GM10248 (cell line): ENCODE measurements at regions not wholly inside any gene's neighbourhood (a gene's known extent, or its start where the extent isn't known, plus 50 kb on each side); places are given as distances from the start of the nearest gene placed in this dataset.

Experiments used
- CTCF ChIA-PET: fragments of 300-600 bp; sonication (Branson Sonifier 250); formaldehyde crosslinking; extraction: SDS; loops from one replicate; lab custom pipeline; 2021; ENCODE audit warnings: antibody characterized with exemption; lab: Yijun Ruan, JAX
- POLR2A ChIA-PET: fragments of 350-650 bp; sonication (Branson Sonifier 250); formaldehyde crosslinking; extraction: SDS; loops from one replicate; lab custom pipeline; 2020; ENCODE audit warnings: antibody characterized with exemption; lab: Yijun Ruan, JAX
- DNase-seq: peaks from one replicate; pipeline ENCODE4 v3.0.0; 2012; ENCODE audit errors: extremely low spot score
- TF ChIP-seq, protein P1 (sequence below): IDR thresholded peaks from 2 replicates; pipeline ENCODE4 v1.5.1; 2012; ENCODE audit warnings: mild to moderate bottlenecking, low read depth; ENCODE audit errors: extremely low read depth, missing control alignments, control extremely low read depth

DNA sequence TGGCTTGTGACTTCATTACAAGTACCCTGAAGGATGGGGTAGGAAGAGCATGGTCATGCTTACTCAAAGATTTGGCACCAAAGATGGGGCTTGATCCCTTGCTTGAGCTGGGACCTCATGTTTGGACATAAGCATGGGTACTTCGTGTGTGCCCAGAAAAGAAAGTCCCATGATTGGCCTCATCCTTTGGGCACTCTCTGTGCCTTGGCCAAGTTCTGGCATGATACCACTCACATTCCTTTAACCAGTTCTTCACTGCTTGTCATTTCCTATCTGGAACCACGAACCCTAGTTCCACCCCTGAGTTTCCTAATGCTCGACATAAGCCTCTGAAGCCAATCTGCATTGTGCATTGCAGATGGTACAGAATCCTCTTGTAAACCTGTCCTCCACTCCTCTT lies 107.0 kb downstream of the NAV1 start:
- ChIA-PET POLR2A (no interaction called here), CTCF (no interaction called here)
- no peak for DNase-seq

DNA sequence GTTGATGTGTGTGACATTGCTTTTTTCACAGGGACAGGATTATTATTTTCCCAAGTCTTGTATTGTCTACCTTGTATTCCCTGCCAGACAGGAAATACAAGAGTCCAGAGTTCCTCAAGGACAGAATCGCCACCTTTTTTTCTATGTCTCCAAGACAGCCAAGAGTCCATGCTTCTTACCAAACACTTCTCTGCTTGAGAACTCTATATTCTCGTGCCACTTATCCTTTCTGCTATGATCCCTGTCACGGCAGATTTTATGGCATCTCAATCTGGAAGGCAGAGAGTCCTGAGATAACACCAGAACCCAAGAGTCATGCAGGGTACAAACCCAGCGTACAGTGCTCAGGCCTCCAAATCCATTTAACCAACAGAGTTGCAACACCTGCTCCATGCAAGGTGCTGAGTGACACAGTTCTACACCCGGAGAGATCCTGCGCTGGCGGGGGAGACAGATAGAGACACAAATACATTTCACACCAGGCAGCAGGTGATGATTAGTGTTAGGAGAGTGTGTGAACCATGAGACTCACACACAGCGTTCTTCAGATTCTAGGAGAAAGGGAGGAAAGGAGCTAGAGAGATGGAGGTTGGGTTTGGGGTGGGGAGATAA lies 107.6 kb downstream of the NAV1 start:
- no peak for DNase-seq
- CTCF ChIA-PET, result no interaction called here
- POLR2A ChIA-PET, result no interaction called here
- TF ChIP-seq, protein P1, sequence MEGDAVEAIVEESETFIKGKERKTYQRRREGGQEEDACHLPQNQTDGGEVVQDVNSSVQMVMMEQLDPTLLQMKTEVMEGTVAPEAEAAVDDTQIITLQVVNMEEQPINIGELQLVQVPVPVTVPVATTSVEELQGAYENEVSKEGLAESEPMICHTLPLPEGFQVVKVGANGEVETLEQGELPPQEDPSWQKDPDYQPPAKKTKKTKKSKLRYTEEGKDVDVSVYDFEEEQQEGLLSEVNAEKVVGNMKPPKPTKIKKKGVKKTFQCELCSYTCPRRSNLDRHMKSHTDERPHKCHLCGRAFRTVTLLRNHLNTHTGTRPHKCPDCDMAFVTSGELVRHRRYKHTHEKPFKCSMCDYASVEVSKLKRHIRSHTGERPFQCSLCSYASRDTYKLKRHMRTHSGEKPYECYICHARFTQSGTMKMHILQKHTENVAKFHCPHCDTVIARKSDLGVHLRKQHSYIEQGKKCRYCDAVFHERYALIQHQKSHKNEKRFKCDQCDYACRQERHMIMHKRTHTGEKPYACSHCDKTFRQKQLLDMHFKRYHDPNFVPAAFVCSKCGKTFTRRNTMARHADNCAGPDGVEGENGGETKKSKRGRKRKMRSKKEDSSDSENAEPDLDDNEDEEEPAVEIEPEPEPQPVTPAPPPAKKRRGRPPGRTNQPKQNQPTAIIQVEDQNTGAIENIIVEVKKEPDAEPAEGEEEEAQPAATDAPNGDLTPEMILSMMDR, result no peak

More for the DNA sequence above, 107.0 kb downstream of the NAV1 start:
- TF ChIP-seq, protein P1, result no peak

DNA sequence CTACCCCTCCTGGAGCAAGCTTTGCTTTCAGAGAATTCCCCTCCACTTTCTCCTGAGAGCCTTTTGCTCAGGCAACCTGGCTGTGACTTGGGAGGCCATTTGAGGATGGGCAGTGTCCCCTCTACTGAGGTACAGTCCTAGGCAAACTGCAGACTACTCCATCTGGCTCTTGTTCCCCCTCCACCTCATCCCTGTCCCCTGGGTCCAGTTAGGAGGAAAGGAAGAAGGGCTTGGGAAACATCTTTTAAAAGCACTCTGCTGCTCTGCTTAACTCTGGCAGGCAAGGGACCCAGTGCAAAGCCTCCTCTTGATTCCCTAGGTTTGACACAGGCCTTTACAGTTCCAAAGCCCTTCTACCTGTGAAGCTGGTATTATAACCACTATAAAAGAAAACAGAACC lies 108.2 kb downstream of the NAV1 start:
- POLR2A ChIA-PET, result no interaction called here
- TF ChIP-seq, protein P1, result no peak
- DNase-seq, result no peak
- CTCF ChIA-PET, result no interaction called here

DNA sequence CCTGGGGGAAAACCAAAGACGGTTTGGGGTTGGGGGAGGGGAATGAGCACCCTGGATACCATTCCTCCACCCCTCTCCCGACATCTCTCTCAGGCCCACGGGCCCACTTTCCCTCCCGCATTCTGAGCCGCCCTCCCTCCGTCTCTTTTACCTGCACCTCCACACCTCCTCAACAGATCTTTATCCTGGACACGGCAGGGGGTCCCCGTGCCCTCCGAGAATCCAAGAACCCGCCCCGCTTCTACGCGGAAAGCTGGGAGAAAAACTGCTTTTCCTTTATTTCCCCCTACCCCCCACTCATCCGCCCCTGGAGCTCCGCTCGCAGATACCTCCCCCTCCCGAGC lies 108.8 kb downstream of the NAV1 start:
- CTCF ChIA-PET, result no interaction called here
- no peak for DNase-seq
- POLR2A ChIA-PET, result no interaction called here
- TF ChIP-seq, protein P1, result no peak

DNA sequence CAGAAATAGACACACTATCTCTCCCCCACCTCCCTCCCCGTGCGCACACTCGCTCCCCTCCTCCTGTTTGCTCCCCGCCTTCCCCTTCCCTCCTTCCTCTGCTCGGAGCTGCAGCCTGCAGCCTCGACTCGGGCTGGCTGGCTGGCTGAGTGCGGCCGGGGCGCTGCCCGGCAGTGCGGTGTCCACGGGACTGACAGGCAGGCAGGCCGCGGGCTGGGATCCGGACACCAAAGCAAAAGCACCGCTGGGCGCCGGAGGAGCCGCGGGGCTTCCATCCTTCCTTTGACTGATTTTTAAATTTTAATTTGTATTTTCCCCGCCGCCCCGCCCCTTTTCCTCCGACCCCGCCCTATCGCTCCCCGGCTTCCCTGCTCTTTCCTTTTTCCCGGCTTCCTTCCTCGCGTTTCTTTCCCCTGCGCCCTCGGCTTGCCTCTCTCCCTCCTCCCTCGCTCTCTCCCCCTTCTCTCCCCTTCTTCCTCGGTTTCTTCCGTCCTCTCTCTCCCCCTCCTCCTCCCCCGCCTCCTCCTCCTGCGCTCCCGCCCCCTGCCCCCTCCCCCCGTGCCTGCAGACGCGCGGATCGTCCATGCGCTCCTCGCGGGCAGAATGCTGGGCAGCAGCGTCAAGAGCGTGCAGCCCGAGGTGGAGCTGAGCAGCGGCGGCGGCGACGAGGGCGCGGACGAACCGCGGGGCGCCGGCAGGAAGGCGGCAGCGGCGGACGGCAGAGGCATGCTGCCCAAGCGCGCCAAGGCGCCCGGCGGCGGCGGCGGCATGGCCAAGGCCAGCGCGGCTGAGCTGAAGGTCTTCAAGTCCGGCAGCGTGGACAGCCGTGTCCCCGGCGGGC lies 109.4 kb downstream of the NAV1 start:
- no peak for DNase-seq
- TF ChIP-seq, protein P1, result no peak
- CTCF ChIA-PET, result no interaction called here
- POLR2A ChIA-PET, result no interaction called here

DNA sequence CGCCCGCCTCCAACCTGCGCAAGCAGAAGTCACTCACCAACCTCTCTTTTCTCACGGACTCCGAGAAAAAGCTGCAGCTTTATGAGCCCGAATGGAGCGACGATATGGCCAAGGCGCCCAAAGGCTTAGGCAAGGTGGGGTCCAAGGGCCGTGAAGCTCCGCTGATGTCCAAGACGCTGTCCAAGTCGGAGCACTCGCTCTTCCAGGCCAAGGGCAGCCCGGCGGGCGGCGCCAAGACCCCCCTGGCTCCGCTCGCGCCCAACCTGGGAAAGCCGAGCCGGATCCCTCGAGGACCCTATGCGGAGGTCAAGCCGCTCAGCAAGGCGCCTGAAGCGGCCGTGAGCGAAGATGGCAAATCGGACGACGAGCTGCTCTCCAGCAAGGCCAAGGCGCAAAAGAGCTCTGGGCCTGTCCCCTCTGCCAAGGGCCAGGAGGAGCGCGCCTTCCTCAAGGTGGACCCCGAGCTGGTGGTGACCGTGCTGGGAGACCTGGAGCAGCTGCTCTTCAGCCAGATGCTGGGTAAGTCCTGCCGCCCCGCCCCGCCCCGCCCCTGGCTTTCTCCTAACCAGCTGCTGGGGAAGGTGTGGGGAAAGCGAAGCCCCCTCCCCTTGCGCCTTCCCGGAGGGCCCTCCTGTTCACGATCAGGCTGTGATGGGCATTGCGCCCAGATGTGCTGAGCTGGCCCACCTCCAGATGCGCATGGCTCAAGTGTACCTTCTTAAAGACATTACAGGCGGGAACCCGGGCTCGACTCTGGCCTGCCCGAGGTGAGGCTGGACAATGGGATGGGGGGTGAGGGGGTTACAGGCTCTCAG lies 110.2 kb downstream of the NAV1 start:
- CTCF ChIA-PET, result interaction anchor here (1.5 kb wide), 1 partner anchor 54 kb away, joined by 4 read pairs; no protein-coding TSS in a partner anchor
- POLR2A ChIA-PET, result no interaction called here
- TF ChIP-seq, protein P1, result no peak
- no peak for DNase-seq
